BE2C (cell line): ENCODE measurements at regions not wholly inside any gene's neighbourhood (a gene's known extent, or its start where the extent isn't known, plus 50 kb on each side); places are given as distances from the start of the nearest gene placed in this dataset.

Source experiments
- DNase-seq: peaks from one replicate; pipeline ENCODE4 v3.0.0-alpha.2; 2020
- H3K27me3 ChIP-seq: fragments of 250-450 bp; sonication (Bioruptor Pico); 2 replicates; pipeline ENCODE4 v1.5.1; 2020; ENCODE audit warnings: mild to moderate bottlenecking
- H3K36me3 ChIP-seq: fragments of 250-450 bp; sonication (Bioruptor Pico); 2 replicates; pipeline ENCODE4 v1.5.1; 2020; ENCODE audit warnings: mild to moderate bottlenecking
- H3K4me1 ChIP-seq: fragments of 250-450 bp; sonication (Bioruptor Pico); 2 replicates; pipeline ENCODE4 v1.5.1; 2020
- H3K4me3 ChIP-seq: 2 replicates; pipeline ENCODE4 v1.5.1; 2011; ENCODE audit warnings: low read depth, low read length
- H3K9me3 ChIP-seq: fragments of 250-450 bp; sonication (Bioruptor Pico); 2 replicates; pipeline ENCODE4 v1.5.1; 2020
- CTCF ChIP-seq: IDR thresholded peaks from 2 replicates; pipeline ENCODE4 v1.5.1; 2012; ENCODE audit warnings: mild to moderate bottlenecking, low read depth, low read length

GRCh38 chr1:78426408-78426807 is 64.4 kb upstream of the PTGFR start:
- H3K27me3 ChIP-seq: no peaks in the 10 kb centered on the region
- no peak overlapping the region for H3K4me3 ChIP-seq
- H3K4me1 ChIP-seq: no peaks in the 10 kb centered on the region
- DNase-seq: no peak
- H3K9me3 ChIP-seq: no peaks in the 10 kb centered on the region
- no peak for TF ChIP-seq CTCF
- H3K36me3 ChIP-seq: no peaks in the 10 kb centered on the region

GRCh38 chr1:78427506-78427905 is 63.3 kb upstream of the PTGFR start:
- no peaks in the 10 kb centered on the region for H3K4me1 ChIP-seq
- H3K9me3 ChIP-seq: no peaks in the 10 kb centered on the region
- no peak for DNase-seq
- no peak overlapping the region for H3K4me3 ChIP-seq
- no peaks in the 10 kb centered on the region for H3K36me3 ChIP-seq
- no peak for TF ChIP-seq CTCF
- no peaks in the 10 kb centered on the region for H3K27me3 ChIP-seq

- no peak overlapping the region for H3K4me3 ChIP-seq
- H3K27me3 ChIP-seq: no peaks in the 10 kb centered on the region
- no peak for TF ChIP-seq CTCF
- H3K36me3 ChIP-seq: no peaks in the 10 kb centered on the region
- H3K9me3 ChIP-seq: no peaks in the 10 kb centered on the region
- no peaks in the 10 kb centered on the region for H3K4me1 ChIP-seq
- DNase-seq: no peak
Measured at GRCh38 chr1:78432016-78432415, 58.8 kb upstream of the PTGFR start.

- DNase-seq: no peak
- no peak overlapping the region for H3K4me3 ChIP-seq
- H3K4me1 ChIP-seq: no peaks in the 10 kb centered on the region
- no peaks in the 10 kb centered on the region for H3K27me3 ChIP-seq
- no peak for TF ChIP-seq CTCF
- no peaks in the 10 kb centered on the region for H3K36me3 ChIP-seq
- no peaks in the 10 kb centered on the region for H3K9me3 ChIP-seq
Measured at GRCh38 chr1:78434351-78434750, 56.4 kb upstream of the PTGFR start.

- no peak for DNase-seq
- Histone ChIP-seq H3K27me3 (no peaks in the 10 kb centered on the region), H3K4me1 (no peaks in the 10 kb centered on the region), H3K9me3 (no peaks in the 10 kb centered on the region), H3K36me3 (no peaks in the 10 kb centered on the region), H3K4me3 (no peak overlapping the region)
- no peak for TF ChIP-seq CTCF
Measured at GRCh38 chr1:78436961-78437360, 53.8 kb upstream of the PTGFR start.

- Histone ChIP-seq H3K27me3 (no peaks in the 10 kb centered on the region), H3K4me1 (no peaks in the 10 kb centered on the region), H3K4me3 (no peak overlapping the region)
Measured at GRCh38 chr1:78437396-78437795, 53.4 kb upstream of the PTGFR start.

More at GRCh38 chr1:78437396-78437795, 53.4 kb upstream of the PTGFR start:
- no peaks in the 10 kb centered on the region for H3K9me3 ChIP-seq
- no peak for TF ChIP-seq CTCF
- H3K36me3 ChIP-seq: no peaks in the 10 kb centered on the region
- DNase-seq: no peak
